Lower leg skin (tissue), 4 donors: ENCODE measurements at regions not wholly inside any gene's neighbourhood (a gene's known extent, or its start where the extent isn't known, plus 50 kb on each side); places are given as distances from the start of the nearest gene placed in this dataset.

Experiments
- DNase-seq, 2 donors: peaks; one replicate each; pipeline ENCODE4 v3.0.0-alpha.2; 2019; ENCODE audit warnings: low spot score in 2 of 2
- H3K4me3 ChIP-seq: fragments of 200-600 bp; sonication (generic); 2 replicates; pipeline ENCODE4 v1.5.1; 2017; ENCODE audit warnings: mild to moderate bottlenecking, low read depth; ENCODE audit not compliant: poor library complexity, severe bottlenecking
- POLR2A ChIP-seq, 2 donors: fragments of 450-650 bp; IDR thresholded peaks; one replicate each; pipeline ENCODE4 v1.6.1; 2016 to 2017; ENCODE audit warnings: antibody characterized with exemption in 2 of 2, mild to moderate bottlenecking in 1 of 2, moderate library complexity in 1 of 2
- WGBS, 2 donors: methylation state at CpG; one replicate each; pipeline ENCODE4 v1.1.5; 2018; 5-methylcytosine and 5-hydroxymethylcytosine counted together
- intact Hi-C: fragments of 100-400 bp; cut with DNase I; formaldehyde crosslinking; loops from one replicate; pipeline ENCODE4 v1.15.0; 2023; ENCODE audit warnings: low total_unique reads
- TF ChIP-seq, protein P1 (sequence below), 3 donors: fragments of 450-650 bp; IDR thresholded peaks; one replicate each; pipeline ENCODE4 v1.5.1; 2016; ENCODE audit warnings: antibody characterized with exemption in 3 of 3, mild to moderate bottlenecking in 3 of 3, moderate library complexity in 2 of 3

DNA sequence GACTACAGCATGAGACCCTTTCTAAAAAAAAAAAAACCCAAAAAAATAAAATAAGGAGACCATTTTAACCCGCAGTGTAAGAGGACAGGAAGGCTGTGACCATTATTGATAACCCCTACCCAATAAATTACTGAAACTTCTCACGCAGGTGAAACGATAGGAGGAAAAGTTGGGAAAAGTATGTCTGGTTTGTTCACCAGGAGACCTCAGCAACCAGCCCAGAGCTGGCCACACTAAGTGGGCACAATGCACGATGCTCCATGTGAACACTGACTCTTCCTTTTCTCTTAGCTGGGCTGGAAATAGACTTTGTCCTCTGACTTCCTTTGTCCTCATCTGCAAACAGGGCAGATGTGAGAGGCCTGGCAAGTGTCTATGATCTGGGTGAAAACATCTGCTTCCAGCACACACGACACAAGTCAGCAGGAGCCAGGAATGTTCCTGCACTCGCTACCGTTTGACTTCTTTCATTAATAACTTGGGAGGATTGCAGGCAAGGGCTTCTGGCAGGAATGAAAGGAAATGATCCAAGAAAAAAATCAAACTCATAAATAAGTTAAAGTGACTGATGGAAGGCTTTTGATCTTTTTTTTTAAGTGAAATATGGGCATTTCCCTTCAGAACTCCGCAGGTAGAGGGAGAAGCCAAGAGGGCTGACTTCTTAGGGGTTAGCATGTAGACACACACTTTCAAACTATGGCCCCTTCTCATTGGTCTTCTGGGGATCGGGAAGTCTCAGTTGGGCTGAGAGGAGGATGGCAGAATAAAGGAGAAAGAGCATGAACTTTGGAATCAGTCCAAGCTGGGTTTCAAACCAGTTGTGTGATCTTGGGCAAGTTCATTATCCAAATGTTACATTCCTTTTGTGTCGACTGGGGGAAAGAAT, 137.4 kb upstream of the MYCN start:
- WGBS, 2 donors = 29 to 33% methylated on average over 10 of the region's 10 CpGs
- no peak for DNase-seq
- intact Hi-C loops = no loop called here
- no peak overlapping the region for H3K4me3 ChIP-seq
- TF ChIP-seq, protein P1, sequence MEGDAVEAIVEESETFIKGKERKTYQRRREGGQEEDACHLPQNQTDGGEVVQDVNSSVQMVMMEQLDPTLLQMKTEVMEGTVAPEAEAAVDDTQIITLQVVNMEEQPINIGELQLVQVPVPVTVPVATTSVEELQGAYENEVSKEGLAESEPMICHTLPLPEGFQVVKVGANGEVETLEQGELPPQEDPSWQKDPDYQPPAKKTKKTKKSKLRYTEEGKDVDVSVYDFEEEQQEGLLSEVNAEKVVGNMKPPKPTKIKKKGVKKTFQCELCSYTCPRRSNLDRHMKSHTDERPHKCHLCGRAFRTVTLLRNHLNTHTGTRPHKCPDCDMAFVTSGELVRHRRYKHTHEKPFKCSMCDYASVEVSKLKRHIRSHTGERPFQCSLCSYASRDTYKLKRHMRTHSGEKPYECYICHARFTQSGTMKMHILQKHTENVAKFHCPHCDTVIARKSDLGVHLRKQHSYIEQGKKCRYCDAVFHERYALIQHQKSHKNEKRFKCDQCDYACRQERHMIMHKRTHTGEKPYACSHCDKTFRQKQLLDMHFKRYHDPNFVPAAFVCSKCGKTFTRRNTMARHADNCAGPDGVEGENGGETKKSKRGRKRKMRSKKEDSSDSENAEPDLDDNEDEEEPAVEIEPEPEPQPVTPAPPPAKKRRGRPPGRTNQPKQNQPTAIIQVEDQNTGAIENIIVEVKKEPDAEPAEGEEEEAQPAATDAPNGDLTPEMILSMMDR (IDR thresholded peaks at IDR 0.05) = no peak
- no peak for TF ChIP-seq POLR2A (IDR thresholded peaks at IDR 0.05)

DNA sequence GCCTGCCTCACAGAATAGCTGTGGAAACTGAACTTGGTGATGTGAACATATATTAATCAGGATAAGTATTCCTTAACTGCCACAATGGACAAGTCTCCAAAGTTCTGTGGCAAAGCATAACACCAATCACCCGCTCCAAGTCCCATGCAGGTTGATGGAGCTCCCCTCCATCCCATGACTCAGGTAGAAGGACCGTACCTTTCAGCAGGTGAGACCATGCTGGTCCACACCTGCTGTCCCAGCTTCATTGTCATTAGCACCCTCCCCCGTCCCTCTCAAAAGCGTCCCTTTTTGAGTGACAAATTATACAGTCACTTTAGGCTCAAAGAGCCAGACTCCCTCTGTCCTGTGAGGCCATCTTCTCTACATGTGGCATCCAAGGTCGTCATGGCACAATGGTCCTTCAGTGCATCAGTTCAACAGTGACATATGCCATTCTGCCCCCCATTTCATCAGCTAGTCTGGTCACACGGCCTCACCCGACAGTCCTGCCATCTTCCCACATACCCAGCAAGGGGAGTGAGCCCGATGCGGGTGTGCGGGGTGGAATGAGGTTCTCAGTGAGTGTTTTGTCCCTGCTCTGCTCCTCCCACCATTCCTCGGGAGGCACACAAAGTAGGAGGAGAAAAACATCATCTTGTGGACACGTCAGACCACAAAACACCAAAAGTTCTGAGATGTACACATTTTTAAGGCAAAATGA, 136.7 kb upstream of the MYCN start:
- intact Hi-C loops = no loop called here
- H3K4me3 ChIP-seq = no peak overlapping the region
- DNase-seq = no peak
- WGBS, 2 donors = 90 to 91% methylated on average over 12 of the region's 12 CpGs
- TF ChIP-seq, protein P1 (IDR thresholded peaks at IDR 0.05) = no peak
- no peak for TF ChIP-seq POLR2A (IDR thresholded peaks at IDR 0.05)

DNA sequence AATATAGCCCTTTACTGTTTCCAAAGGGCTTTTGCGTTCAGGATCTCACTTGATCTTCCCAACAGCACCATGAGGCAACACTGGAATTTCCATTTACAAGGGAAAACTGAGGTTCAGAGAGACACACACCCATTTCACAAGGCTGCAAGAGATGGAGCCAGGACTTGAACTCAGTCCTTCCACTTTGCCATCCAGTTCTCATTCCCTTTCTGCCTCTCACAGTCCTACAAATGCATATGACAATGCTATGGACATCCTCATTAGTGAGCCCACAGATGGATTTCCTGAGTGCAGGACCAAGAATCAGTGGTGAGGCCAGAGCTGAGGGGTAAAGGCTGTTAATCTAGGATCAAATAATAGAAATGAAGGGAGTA, 136.1 kb upstream of the MYCN start:
- WGBS, 2 donors = 91 to 94% methylated on average over 1 of the region's 1 CpG

DNA sequence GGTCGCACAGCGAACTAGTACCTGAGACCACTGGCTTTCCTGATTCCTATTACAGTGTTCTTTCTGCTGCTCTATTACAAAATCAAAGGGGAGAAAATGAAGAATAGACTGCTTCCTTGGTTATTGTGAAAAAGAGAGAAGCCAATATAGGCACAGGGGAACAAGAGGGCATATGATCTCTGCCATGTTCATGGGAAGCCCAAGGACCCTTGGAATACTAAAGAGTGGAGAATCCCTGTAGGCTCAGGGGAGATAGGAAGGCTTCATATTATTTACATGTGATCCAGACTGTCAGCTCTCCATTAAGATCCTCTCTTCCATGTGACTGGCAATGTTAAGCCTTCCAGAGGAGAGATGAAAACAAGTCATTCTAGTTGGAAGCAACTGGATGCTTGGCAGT, 135.7 kb upstream of the MYCN start:
- no peak overlapping the region for H3K4me3 ChIP-seq
- DNase-seq = no peak
- TF ChIP-seq POLR2A (IDR thresholded peaks at IDR 0.05) = no peak
- TF ChIP-seq, protein P1 (IDR thresholded peaks at IDR 0.05) = no peak
- 98 to 100% methylated on average over 2 of the region's 2 CpGs for WGBS, 2 donors
- intact Hi-C loops = no loop called here

More for the DNA sequence above, 136.1 kb upstream of the MYCN start:
- H3K4me3 ChIP-seq = no peak overlapping the region
- TF ChIP-seq, protein P1 (IDR thresholded peaks at IDR 0.05) = no peak
- no peak for TF ChIP-seq POLR2A (IDR thresholded peaks at IDR 0.05)
- no peak for DNase-seq
- intact Hi-C loops = no loop called here

DNA sequence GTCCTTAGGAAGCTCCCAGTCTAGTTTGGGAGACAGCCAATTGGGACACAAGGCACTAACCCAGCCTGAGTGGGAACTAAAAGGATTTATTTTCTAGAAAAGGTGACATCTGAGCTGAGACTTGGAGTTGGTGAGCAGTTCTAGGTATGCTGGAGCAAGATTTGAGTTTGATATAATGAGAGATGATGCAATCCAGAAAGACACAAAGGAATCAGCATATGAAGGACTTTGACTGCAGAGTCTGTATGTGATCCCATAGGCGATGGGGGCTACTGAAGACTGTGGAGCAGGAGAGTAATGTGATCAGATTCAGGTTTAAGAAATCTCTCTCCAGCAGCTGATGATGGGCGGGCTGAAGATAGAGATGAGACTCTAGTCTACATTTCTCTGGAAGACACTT, 135.1 kb upstream of the MYCN start:
- no peak for DNase-seq
- intact Hi-C loops = no loop called here
- no peak overlapping the region for H3K4me3 ChIP-seq
- 98 to 100% methylated on average over 2 of the region's 2 CpGs for WGBS, 2 donors
- TF ChIP-seq, protein P1 (IDR thresholded peaks at IDR 0.05) = no peak
- no peak for TF ChIP-seq POLR2A (IDR thresholded peaks at IDR 0.05)
